K562 (cell line): ENCODE measurements at regions not wholly inside any gene's neighbourhood (a gene's known extent, or its start where the extent isn't known, plus 50 kb on each side); places are given as distances from the start of the nearest gene placed in this dataset.

ENCODE experiments used
- ATAC-seq: fragments of 200-7000 bp; cut with Tn5 transposase; 3 replicates; pipeline ENCODE4 v1.9.1; 2020; ENCODE audit warnings: moderate library complexity
- BruUV-seq: library from RNA; stranded (reverse); fragments of 400-500 nt; replicated peaks from 2 replicates; lab custom pipeline; 2021; lab: Mats Ljungman, UMichigan
- CTCF ChIA-PET: fragments of 300-600 bp; formaldehyde crosslinking; extraction: SDS; loops from one replicate; lab custom pipeline; 2021; ENCODE audit warnings: low intra/inter-chr PET ratio; lab: Yijun Ruan, JAX
- POLR2A ChIA-PET: fragments of 300-600, 350-650 bp; sonication (Branson Sonifier 250); formaldehyde crosslinking; extraction: SDS; loops from one replicate; lab custom pipeline; 2021; ENCODE audit warnings: antibody characterized with exemption, inconsistent platforms; lab: Yijun Ruan, JAX
- DNase-seq, 4 experiments: peaks; one replicate each; pipeline versions ENCODE4 v3.0.0 to v3.0.0-alpha.2; 2011 to 2018; ENCODE audit warnings: low spot score in 3 of 4, mixed read lengths in 3 of 4; ENCODE audit errors: extremely low read depth in 1 of 4
- FAIRE-seq: peaks from 2 replicates; lab custom pipeline; 2011; peaks lifted over from hg19 to GRCh38; lab: Jason Lieb, UNC
- H2AFZ ChIP-seq: 2 replicates; pipeline ENCODE4 v1.6.0; 2011; ENCODE audit warnings: low read depth, low read length, control low read depth, inconsistent platforms
- H3K27ac ChIP-seq: fragments of 200-600 bp; 3 replicates; pipeline ENCODE4 v1.8.0; 2011; ENCODE audit warnings: low read depth, mild to moderate bottlenecking, control low read depth, inconsistent platforms, low read length, moderate library complexity, mixed read lengths; ENCODE audit errors: extremely low read depth
- H3K27me3 ChIP-seq, 2 experiments: fragments of 300-600 bp in 1 of 2; 2 replicates in 1 of 2; 3 replicates in 1 of 2; pipeline versions ENCODE4 v1.6.0 to v1.8.0; 2011; ENCODE audit warnings: inconsistent platforms in 2 of 2, low read length in 2 of 2, mild to moderate bottlenecking in 1 of 2, mixed read lengths in 1 of 2, moderate library complexity in 1 of 2; ENCODE audit not compliant: control insufficient read depth in 2 of 2, insufficient read depth in 2 of 2
- H3K36me3 ChIP-seq: fragments of 300-600 bp; 3 replicates; pipeline ENCODE4 v1.8.0; 2011; ENCODE audit warnings: mild to moderate bottlenecking, low read length, inconsistent platforms; ENCODE audit not compliant: control insufficient read depth, insufficient read depth
- H3K4me1 ChIP-seq, 2 experiments: fragments of 200-600 bp in 1 of 2; replicated peaks in 1 of 2; 2 replicates in 1 of 2; 3 replicates in 1 of 2; pipeline versions ENCODE4 v1.5.1 to v1.8.0; 2011; ENCODE audit warnings: inconsistent platforms in 2 of 2, low read length in 2 of 2, mild to moderate bottlenecking in 1 of 2, mixed read lengths in 1 of 2, moderate library complexity in 1 of 2; ENCODE audit not compliant: control insufficient read depth in 2 of 2, insufficient read depth in 2 of 2
- H3K4me2 ChIP-seq: 2 replicates; pipeline ENCODE4 v1.6.1; 2011; ENCODE audit warnings: low read length, control low read depth, inconsistent platforms, mixed read lengths; ENCODE audit not compliant: insufficient read depth
- H3K4me3 ChIP-seq: fragments of 200-600 bp; sonication (generic), shearing (Covaris generic); 2 replicates; pipeline ENCODE4 v1.5.1; 2016; ENCODE audit warnings: control low read depth, inconsistent platforms
- H3K79me2 ChIP-seq: fragments of 200-600 bp; 3 replicates; pipeline ENCODE4 v1.8.0; 2011; ENCODE audit warnings: low read length, inconsistent platforms; ENCODE audit not compliant: control insufficient read depth, insufficient read depth
- H3K9ac ChIP-seq, 2 experiments: 2 replicates each; pipeline versions ENCODE4 v1.6.0 to v1.6.1; 2011; ENCODE audit warnings: low read depth in 2 of 2, low read length in 2 of 2, control low read depth in 1 of 2, inconsistent platforms in 1 of 2, mild to moderate bottlenecking in 1 of 2, mixed read lengths in 1 of 2; ENCODE audit not compliant: insufficient read depth in 1 of 2
- H3K9me1 ChIP-seq: one replicate; pipeline ENCODE4 v1.6.0; 2011; ENCODE audit warnings: inconsistent platforms, mild to moderate bottlenecking, low read length, moderate library complexity; ENCODE audit not compliant: control insufficient read depth, insufficient read depth
- H3K9me3 ChIP-seq: replicated peaks from 2 replicates; pipeline ENCODE4 v1.5.1; 2011; ENCODE audit warnings: low read depth, low read length, inconsistent platforms; ENCODE audit not compliant: control insufficient read depth, insufficient read depth
- H4K20me1 ChIP-seq: replicated peaks from 2 replicates; pipeline ENCODE4 v1.6.1; 2011; ENCODE audit warnings: low read length, inconsistent platforms, mixed read lengths; ENCODE audit not compliant: control insufficient read depth, insufficient read depth
- CTCFL ChIP-seq: IDR thresholded peaks from 2 replicates; pipeline ENCODE4 v1.6.1; 2011; ENCODE audit warnings: borderline replicate concordance, low read depth, mild to moderate bottlenecking, moderate library complexity, low read length; ENCODE audit not compliant: insufficient read depth, poor library complexity, severe bottlenecking
- FOXA1 ChIP-seq: fragments of 450-650 bp; IDR thresholded peaks from 2 replicates; pipeline ENCODE4 v1.6.1; 2016; ENCODE audit warnings: mild to moderate bottlenecking, borderline replicate concordance
- GABPA ChIP-seq: fragments of 200-800 bp; sonication (Bioruptor generic); conservative IDR thresholded peaks from 2 replicates; pipeline ENCODE4 v1.6.1; 2016; ENCODE audit warnings: low read depth, missing genetic modification characterization, missing compliant biosample characterization
- GMEB1 ChIP-seq: fragments of 250-450 bp; sonication (Bioruptor Pico); IDR thresholded peaks from 2 replicates; pipeline ENCODE4 v1.4.0; 2020; ENCODE audit warnings: mild to moderate bottlenecking
- NCOA2 ChIP-seq, 2 experiments: fragments of 450-650 bp; IDR thresholded peaks; 2 replicates each; pipeline ENCODE4 v1.6.1; 2018; ENCODE audit warnings: mild to moderate bottlenecking in 2 of 2, moderate library complexity in 1 of 2; ENCODE audit not compliant: partially characterized antibody in 2 of 2
- POLR3A ChIP-seq: IDR thresholded peaks from 2 replicates; pipeline ENCODE4 v1.6.1; 2011; ENCODE audit warnings: borderline replicate concordance, mild to moderate bottlenecking, moderate library complexity; ENCODE audit not compliant: insufficient read length, insufficient read depth; ENCODE audit errors: extremely low read depth
- SLC30A9 ChIP-seq: fragments of 250-450 bp; sonication (Bioruptor Pico); IDR thresholded peaks from 2 replicates; pipeline ENCODE4 v1.8.0; 2022; ENCODE audit warnings: mild to moderate bottlenecking, moderate library complexity
- TCFL5 ChIP-seq: fragments of 250-450 bp; sonication (Bioruptor Pico); conservative IDR thresholded peaks from 2 replicates; pipeline ENCODE4 v1.6.1; 2021; ENCODE audit warnings: mild to moderate bottlenecking, moderate library complexity, matching md5 sums
- ZFP91 ChIP-seq: sonication (generic); formaldehyde crosslinking; IDR thresholded peaks from 2 replicates; pipeline ENCODE4 v1.8.0; 2022; ENCODE audit warnings: mild to moderate bottlenecking, missing genetic modification reagents
- ZNF41 ChIP-seq: fragments of 250-450 bp; sonication (Bioruptor Pico); conservative IDR thresholded peaks from 2 replicates; pipeline ENCODE4 v1.4.0; 2020; ENCODE audit warnings: mild to moderate bottlenecking
- ZNF507 ChIP-seq: conservative IDR thresholded peaks from 2 replicates; pipeline ENCODE4 v1.6.1; 2017; ENCODE audit warnings: missing genetic modification characterization, missing compliant biosample characterization
- WGBS: fragments of 100-300 bp; shearing (Covaris generic); methylation state at CpG from one replicate; pipeline ENCODE4 v1.1.6; 2016; ENCODE audit warnings: low coverage, mixed read lengths; ENCODE audit not compliant: insufficient coverage; ENCODE audit errors: missing lambda C conversion rate; 5-methylcytosine and 5-hydroxymethylcytosine counted together
- in situ Hi-C: fragments of 300-500 bp; cut with MboI; formaldehyde crosslinking; loops from 4 replicates; pipeline ENCODE4 v1.15.0; 2018; ENCODE audit warnings: inconsistent platforms, mixed read lengths
- intact Hi-C: fragments of 100-400 bp; cut with micrococcal nuclease; formaldehyde crosslinking; loops from 2 replicates; pipeline ENCODE4 v1.14.2; 2022

GRCh38 chr2:16031058-16031847 is 90.9 kb downstream of the MYCN start:
- no peaks in the 10 kb centered on the region for H3K9me3 ChIP-seq
- CTCF ChIA-PET, result no interaction called here

More at GRCh38 chr2:16031058-16031847, 90.9 kb downstream of the MYCN start:
- Histone ChIP-seq H3K9me1 (no peaks in the 10 kb centered on the region), H3K4me3 (no peak overlapping the region), H3K27me3 (peaks cover 0 to 24% of the 10 kb centered on the region in 2 experiments; a peak in 2 of 5 replicates), H3K4me2 (no peak overlapping the region), H3K27ac (no peak overlapping the region), H3K4me1 (no peaks in the 10 kb centered on the region), H4K20me1 (no peaks in the 10 kb centered on the region), H2AFZ (no peak overlapping the region), H3K36me3 (no peaks in the 10 kb centered on the region), H3K79me2 (no peaks in the 10 kb centered on the region), H3K9ac (no peak overlapping the region)
- WGBS, result 0% methylated on average over 11 of the region's 11 CpGs
- intact Hi-C loops, result no loop called here
- POLR2A ChIA-PET, result no interaction called here
- no peak for TF ChIP-seq NCOA2 (IDR thresholded peaks at IDR 0.05; ENCODE audit: partially characterized antibody in 2 of 2)
- TF ChIP-seq CTCFL, result no peak
- no peak for TF ChIP-seq TCFL5 (CRISPR knock-in tag)
- no peak for TF ChIP-seq ZFP91 (CRISPR knock-in tag)
- TF ChIP-seq POLR3A, result no peak
- TF ChIP-seq ZNF41 (CRISPR knock-in tag), result no peak
- no peak for TF ChIP-seq SLC30A9 (CRISPR knock-in tag)
- TF ChIP-seq GMEB1 (CRISPR knock-in tag), result no peak
- no peak for TF ChIP-seq GABPA
- TF ChIP-seq ZNF507 (tag), result no peak
- TF ChIP-seq FOXA1, result no peak
- DNase-seq, result no peak
- BruUV-seq, result no TSS peak
- ATAC-seq, result no peak
- in situ Hi-C loops, result no loop called here
- no peak for FAIRE-seq
